ENCODE measurements at regions not wholly inside any gene's neighbourhood (a gene's known extent, or its start where the extent isn't known, plus 50 kb on each side); places are given as distances from the start of the nearest gene placed in this dataset.

- CTCF ChIA-PET (ENCODE audit: partially characterized antibody): interaction anchor here (1.5 to 6.7 kb wide), 4 partner anchors 17 to 564 kb away, joined by 3 to 61 read pairs (median 8); no protein-coding TSS in a partner anchor
- FAIRE-seq (no peak), DNase-seq (ENCODE audit: low read depth in 1 of 2, low spot score in 2 of 2) (no peak)
- Histone ChIP-seq H2BK12ac (ENCODE audit: low read depth, low read length) (no peak overlapping the region), H3K56ac (replicated peaks; ENCODE audit: insufficient read length, low read depth, low read length) (no peak overlapping the region), H3K4ac (replicated peaks; ENCODE audit: insufficient read length, low read depth, low read length) (no peak overlapping the region), H3K36me3 (ENCODE audit: control insufficient read depth in 2 of 4, insufficient read depth in 4 of 4, low read length in 3 of 4) (no peaks in the 10 kb centered on the region), H3K79me2 (ENCODE audit: control insufficient read depth in 1 of 2, insufficient read depth in 2 of 2, low read length in 2 of 2) (no peaks in the 10 kb centered on the region), H3K9me3 (ENCODE audit: insufficient read depth in 2 of 2, low read depth in 1 of 2, low read length in 1 of 2) (peaks cover 0 to 5% of the 10 kb centered on the region in 2 experiments; a peak in 1 of 4 replicates), H3K14ac (ENCODE audit: insufficient read length) (no peak overlapping the region), H3K23me2 (ENCODE audit: low read depth, low read length) (no peaks in the 10 kb centered on the region), H3K4me3 (ENCODE audit: extremely low read depth in 1 of 4, insufficient read depth in 2 of 4, low read depth in 3 of 4, low read length in 4 of 4) (no peak overlapping the region), H3K4me2 (ENCODE audit: insufficient read depth in 1 of 2, low read depth in 2 of 2, low read length in 2 of 2) (no peak overlapping the region), H3K9ac (replicated peaks in 1 of 4; ENCODE audit: extremely low read depth in 1 of 4, low read depth in 3 of 4, low read length in 3 of 4) (no peak overlapping the region), H2BK15ac (ENCODE audit: low read length) (no peak overlapping the region), H3K4me1 (replicated peaks in 1 of 4; ENCODE audit: control insufficient read depth in 3 of 4, insufficient read depth in 4 of 4, low read length in 3 of 4) (no peaks in the 10 kb centered on the region), H4K5ac (ENCODE audit: insufficient read length, low read depth, low read length) (no peak overlapping the region), H2BK20ac (ENCODE audit: low read length) (no peak overlapping the region), H3K27ac (ENCODE audit: low read depth, low read length) (no peak overlapping the region), H4K91ac (replicated peaks; ENCODE audit: insufficient read length, low read length) (no peak overlapping the region), H2AK5ac (ENCODE audit: low read depth, low read length) (no peak overlapping the region), H4K20me1 (replicated peaks in 1 of 2; ENCODE audit: control insufficient read depth in 1 of 2, insufficient read depth in 2 of 2, low read length in 2 of 2) (no peaks in the 10 kb centered on the region), H3K27me3 (replicated peaks in 1 of 4; ENCODE audit: control insufficient read depth in 3 of 4, extremely low read depth in 1 of 4, insufficient read depth in 3 of 4, low read length in 3 of 4) (no peaks in the 10 kb centered on the region), H2BK120ac (replicated peaks; ENCODE audit: low read depth, low read length) (no peak overlapping the region), H4K8ac (ENCODE audit: extremely low read depth, insufficient read depth, low read length) (no peak overlapping the region), H3K23ac (ENCODE audit: insufficient read length) (no peak overlapping the region), H2AFZ (ENCODE audit: low read length) (no peak overlapping the region), H3K18ac (ENCODE audit: extremely low read depth, low read length) (no peak overlapping the region), H3K79me1 (ENCODE audit: low read depth, low read length) (no peaks in the 10 kb centered on the region), H2BK5ac (ENCODE audit: low read depth, low read length) (no peak overlapping the region)
- POLR2A ChIA-PET (ENCODE audit: partially characterized antibody): no interaction called here
- WGBS, 2 experiments (ENCODE audit: extremely low coverage in 1 of 2, insufficient coverage in 1 of 2, insufficient read length in 1 of 2, insufficient replicate concordance in 2 of 2, low coverage in 1 of 2, low lambda C conversion rate in 2 of 2, missing lambda C conversion rate in 1 of 2): 100% methylated on average over 8 of the region's 8 CpGs; no CpG with 5 or more reads in 1 of the 2 experiments
- no peak for TF ChIP-seq EP300 (IDR thresholded peaks at IDR 0.05; ENCODE audit: borderline replicate concordance in 1 of 2, low read depth in 2 of 2, low read length in 2 of 2)
- no peak for TF ChIP-seq RBBP5 (IDR thresholded peaks at IDR 0.05; ENCODE audit: borderline replicate concordance, low read depth, low read length)
- TF ChIP-seq GABPA (IDR thresholded peaks at IDR 0.05; ENCODE audit: borderline replicate concordance, insufficient read depth, low read length): no peak
Measured at GRCh38 chr18:60552948-60553347, 180.4 kb upstream of the MC4R start.

Measured in H1 (cell line).